ENCODE measurements at regions not wholly inside any gene's neighbourhood (a gene's known extent, or its start where the extent isn't known, plus 50 kb on each side); places are given as distances from the start of the nearest gene placed in this dataset.

GRCh38 chr12:82279536-82280058, 78.6 kb downstream of the CCDC59 start (continued):
- TF ChIP-seq TRIM25 (IDR thresholded peaks at IDR 0.05; ENCODE audit: borderline replicate concordance) (no peak), ARID3A (IDR thresholded peaks at IDR 0.05; ENCODE audit: borderline replicate concordance, low read depth, low read length) (no peak), FOXJ3 (CRISPR knock-in tag; IDR thresholded peaks at IDR 0.05) (no peak), ZKSCAN8 (CRISPR knock-in tag; IDR thresholded peaks at IDR 0.05) (no peak), XRCC3 (IDR thresholded peaks at IDR 0.05) (no peak)

- H3K27me3 ChIP-seq (ENCODE audit: control insufficient read depth in 2 of 2, insufficient read depth in 2 of 2, low read length in 2 of 2), result no peaks in the 10 kb centered on the region
- no peak overlapping the region for H3K9ac ChIP-seq (ENCODE audit: insufficient read depth in 1 of 2, low read depth in 2 of 2, low read length in 2 of 2)
- H3K4me1 ChIP-seq (replicated peaks in 1 of 2; ENCODE audit: control insufficient read depth in 2 of 2, insufficient read depth in 2 of 2, low read length in 2 of 2), result no peaks in the 10 kb centered on the region
- BruUV-seq (replicated peaks), result no TSS peak
- H3K4me3 ChIP-seq, result no peak overlapping the region
- 0% methylated on average over 4 of the region's 4 CpGs for WGBS (ENCODE audit: insufficient coverage, low coverage, missing lambda C conversion rate)
- no peaks in the 10 kb centered on the region for H4K20me1 ChIP-seq (replicated peaks; ENCODE audit: control insufficient read depth, insufficient read depth, low read length)
- ATAC-seq (no peak), FAIRE-seq (no peak), DNase-seq (ENCODE audit: extremely low read depth in 1 of 4, low spot score in 3 of 4) (no peak)
- ChIA-PET POLR2A (no interaction called here), CTCF (ENCODE audit: low intra/inter-chr PET ratio) (no interaction called here)
- intact Hi-C loops (cut with micrococcal nuclease), result no loop called here
- H3K27ac ChIP-seq (ENCODE audit: extremely low read depth, low read depth, low read length), result no peak overlapping the region
- in situ Hi-C loops (cut with MboI), result no loop called here
- no peak overlapping the region for H2AFZ ChIP-seq (ENCODE audit: low read depth, low read length)
- H3K4me2 ChIP-seq (ENCODE audit: insufficient read depth, low read length), result no peak overlapping the region
- H3K9me3 ChIP-seq (replicated peaks; ENCODE audit: control insufficient read depth, insufficient read depth, low read depth, low read length), result 0 out of 2 replicates have a peak, but pooled peaks cover 2% of the 10 kb centered on the region
- H3K9me1 ChIP-seq (ENCODE audit: control insufficient read depth, insufficient read depth, low read length), result no peaks in the 10 kb centered on the region
- H3K36me3 ChIP-seq (ENCODE audit: control insufficient read depth, insufficient read depth, low read length), result no peaks in the 10 kb centered on the region
- H3K79me2 ChIP-seq (ENCODE audit: control insufficient read depth, insufficient read depth, low read length), result no peaks in the 10 kb centered on the region
- no peak for TF ChIP-seq RERE (CRISPR knock-in tag; IDR thresholded peaks at IDR 0.05; ENCODE audit: borderline replicate concordance)
- no peak for TF ChIP-seq UBTF (IDR thresholded peaks at IDR 0.05; ENCODE audit: borderline replicate concordance in 1 of 2, low read depth in 2 of 2, low read length in 2 of 2)
Observed at GRCh38 chr12:82277582-82277981, 80.6 kb downstream of the CCDC59 start.

Data from K562 (cell line).